ENCODE measurements at regions not wholly inside any gene's neighbourhood (a gene's known extent, or its start where the extent isn't known, plus 50 kb on each side); places are given as distances from the start of the nearest gene placed in this dataset.

- no peak overlapping the region for H3K4me3 ChIP-seq
- H3K27ac ChIP-seq, result no peak overlapping the region
- no peaks in the 10 kb centered on the region for H3K36me3 ChIP-seq
- no peaks in the 10 kb centered on the region for H3K9me3 ChIP-seq
- no peaks in the 10 kb centered on the region for H3K4me1 ChIP-seq
- intact Hi-C loops (cut with DNase I), result no loop called here
- TF ChIP-seq POLR2A (IDR thresholded peaks at IDR 0.05), result no peak
- TF ChIP-seq POLR2AphosphoS5 (IDR thresholded peaks at IDR 0.05; ENCODE audit: insufficient read depth in 1 of 2, low read depth in 1 of 2), result no peak
- TF ChIP-seq CTCF (IDR thresholded peaks at IDR 0.05), result no peak
- DNase-seq (ENCODE audit: extremely low spot score in 2 of 2), result no peak
- no peaks in the 10 kb centered on the region for H3K27me3 ChIP-seq
Measured at GRCh38 chr4:11116940-11117339, 311.8 kb downstream of the HS3ST1 start.

- intact Hi-C loops (cut with DNase I), result no loop called here
- Histone ChIP-seq H3K9me3 (no peaks in the 10 kb centered on the region), H3K36me3 (no peaks in the 10 kb centered on the region), H3K27me3 (no peaks in the 10 kb centered on the region), H3K4me1 (no peaks in the 10 kb centered on the region), H3K4me3 (no peak overlapping the region), H3K27ac (no peak overlapping the region)
- no peak for TF ChIP-seq CTCF (IDR thresholded peaks at IDR 0.05)
- no peak for TF ChIP-seq POLR2AphosphoS5 (IDR thresholded peaks at IDR 0.05; ENCODE audit: insufficient read depth in 1 of 2, low read depth in 1 of 2)
- no peak for TF ChIP-seq POLR2A (IDR thresholded peaks at IDR 0.05)
- no peak for DNase-seq (ENCODE audit: extremely low spot score in 2 of 2)
Measured at GRCh38 chr4:11111876-11112275, 316.8 kb downstream of the HS3ST1 start.

- DNase-seq (ENCODE audit: extremely low spot score in 2 of 2), result no peak
- H3K4me1 ChIP-seq, result no peaks in the 10 kb centered on the region
- H3K27ac ChIP-seq, result no peak overlapping the region
- no peak overlapping the region for H3K4me3 ChIP-seq
- TF ChIP-seq CTCF (IDR thresholded peaks at IDR 0.05) (no peak), POLR2AphosphoS5 (IDR thresholded peaks at IDR 0.05; ENCODE audit: insufficient read depth in 1 of 2, low read depth in 1 of 2) (no peak), POLR2A (IDR thresholded peaks at IDR 0.05) (no peak)
- H3K27me3 ChIP-seq, result no peaks in the 10 kb centered on the region
- intact Hi-C loops (cut with DNase I), result no loop called here
- no peaks in the 10 kb centered on the region for H3K9me3 ChIP-seq
- no peaks in the 10 kb centered on the region for H3K36me3 ChIP-seq
Measured at GRCh38 chr4:11111370-11111769, 317.3 kb downstream of the HS3ST1 start.

GRCh38 chr4:11106759-11107158 lies 321.9 kb downstream of the HS3ST1 start:
- no peak for TF ChIP-seq POLR2AphosphoS5 (IDR thresholded peaks at IDR 0.05; ENCODE audit: insufficient read depth in 1 of 2, low read depth in 1 of 2)
- no peak for TF ChIP-seq CTCF (IDR thresholded peaks at IDR 0.05)
- no peak for TF ChIP-seq POLR2A (IDR thresholded peaks at IDR 0.05)
- intact Hi-C loops (cut with DNase I), result no loop called here
- no peaks in the 10 kb centered on the region for H3K9me3 ChIP-seq
- no peak overlapping the region for H3K27ac ChIP-seq
- H3K36me3 ChIP-seq, result no peaks in the 10 kb centered on the region
- H3K27me3 ChIP-seq, result no peaks in the 10 kb centered on the region
- H3K4me3 ChIP-seq, result no peak overlapping the region
- DNase-seq (ENCODE audit: extremely low spot score in 2 of 2), result no peak
- H3K4me1 ChIP-seq, result no peaks in the 10 kb centered on the region

- TF ChIP-seq CTCF (IDR thresholded peaks at IDR 0.05) (no peak), POLR2A (IDR thresholded peaks at IDR 0.05) (no peak)
- no peak for DNase-seq (ENCODE audit: extremely low spot score in 2 of 2)
- H3K27me3 ChIP-seq, result no peaks in the 10 kb centered on the region
- no peaks in the 10 kb centered on the region for H3K4me1 ChIP-seq
- H3K27ac ChIP-seq, result no peak overlapping the region
- no peak overlapping the region for H3K4me3 ChIP-seq
- no peaks in the 10 kb centered on the region for H3K9me3 ChIP-seq
- no peaks in the 10 kb centered on the region for H3K36me3 ChIP-seq
- intact Hi-C loops (cut with DNase I), result no loop called here
Measured at GRCh38 chr4:11106190-11106589, 322.5 kb downstream of the HS3ST1 start.
